Activated naive CD8-positive, alpha-beta T cell treated with anti-CD3 and anti-CD28 coated beads, Interleukin-2, amount 10 ng/mL, durations not matched to agents 7 days and 5 days (primary cell): ENCODE measurements at regions not wholly inside any gene's neighbourhood (a gene's known extent, or its start where the extent isn't known, plus 50 kb on each side); places are given as distances from the start of the nearest gene placed in this dataset.

Experiments
- ATAC-seq: fragments of 150-1000 bp; cut with Tn5 transposase; one replicate; pipeline ENCODE4 v1.10.0; 2021; ENCODE audit warnings: low read depth, moderate library complexity
- POLR2A ChIA-PET: fragments of 350-600 bp; sonication (Branson Sonifier 250); formaldehyde crosslinking; loops from one replicate; lab custom pipeline; 2021; ENCODE audit warnings: antibody characterized with exemption; lab: Charles Lee
- DNase-seq: peaks from one replicate; pipeline ENCODE4 v3.0.0; 2021
- H3K27ac Mint-ChIP-seq: one replicate; pipeline ENCODE4 v1.8.0; 2022; ENCODE audit warnings: mild to moderate bottlenecking, mixed read lengths
- H3K27me3 Mint-ChIP-seq: one replicate; pipeline ENCODE4 v1.8.0; 2022; ENCODE audit warnings: mild to moderate bottlenecking, moderate library complexity, mixed read lengths
- H3K36me3 Mint-ChIP-seq: one replicate; pipeline ENCODE4 v1.8.0; 2021; ENCODE audit warnings: mild to moderate bottlenecking, mixed read lengths
- H3K4me1 Mint-ChIP-seq: one replicate; pipeline ENCODE4 v1.8.0; 2021; ENCODE audit warnings: mixed read lengths
- H3K4me3 Mint-ChIP-seq: one replicate; pipeline ENCODE4 v1.8.0; 2022; ENCODE audit warnings: mild to moderate bottlenecking, moderate library complexity, mixed read lengths
- H3K9me3 Mint-ChIP-seq: one replicate; pipeline ENCODE4 v1.8.0; 2021; ENCODE audit warnings: mixed read lengths

DNA sequence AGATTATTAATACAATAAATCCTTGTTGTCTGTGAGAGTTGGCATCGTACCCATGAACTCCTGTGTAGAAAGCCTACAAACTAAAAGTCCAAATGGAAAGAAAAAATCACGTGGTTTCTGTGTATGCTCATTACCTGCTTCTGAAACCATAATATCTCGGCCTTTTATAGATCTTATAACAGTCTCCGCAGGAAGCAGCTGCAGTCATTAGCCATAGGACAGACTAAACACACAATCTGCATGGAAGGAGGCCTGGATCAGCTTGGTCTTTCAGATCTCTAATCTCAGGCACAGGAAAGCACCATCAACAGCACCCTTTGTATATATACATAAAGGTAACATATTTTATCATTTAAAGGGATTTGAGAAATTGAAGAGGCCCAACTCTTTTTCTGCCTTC is 508.9 kb upstream of the TCF4 start:
- Mint-ChIP-seq H3K4me3 (no peak overlapping the region), H3K27me3 (peaks cover 2% of the 10 kb centered on the region), H3K36me3 (no peaks in the 10 kb centered on the region), H3K27ac (no peak overlapping the region), H3K4me1 (no peaks in the 10 kb centered on the region), H3K9me3 (no peaks in the 10 kb centered on the region)
- no peak for ATAC-seq
- POLR2A ChIA-PET, result no interaction called here
- DNase-seq, result no peak

DNA sequence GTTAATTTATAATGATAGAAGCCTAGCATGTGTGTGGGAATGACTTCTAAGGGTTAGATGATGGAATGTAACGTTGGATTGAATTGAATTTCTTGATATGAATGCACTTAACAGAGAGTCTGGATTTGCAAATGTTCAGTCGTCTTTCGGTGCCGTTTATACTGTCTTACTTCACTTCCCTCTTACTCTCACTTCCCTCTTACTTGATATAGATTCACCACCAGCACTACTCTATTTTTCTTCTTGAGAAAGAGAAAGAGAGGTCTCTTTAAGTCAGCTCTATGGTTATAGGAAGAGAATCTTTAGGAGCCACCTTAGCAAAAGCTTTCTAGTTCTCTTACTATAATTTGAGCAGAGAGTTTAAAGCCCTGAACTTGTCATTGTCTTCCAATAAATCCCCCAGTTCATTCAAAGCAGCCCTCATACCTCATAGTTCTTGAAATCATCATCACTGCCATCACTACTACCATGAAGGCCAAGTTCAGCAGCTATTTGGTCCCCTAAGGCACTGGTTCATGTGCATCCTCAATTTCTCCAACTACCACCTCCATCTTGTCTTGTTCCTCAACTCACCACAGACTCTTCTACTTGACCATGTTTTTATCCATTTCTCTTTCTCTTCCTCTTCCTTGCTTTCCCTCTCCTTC is 501.7 kb upstream of the TCF4 start:
- POLR2A ChIA-PET, result no interaction called here
- Mint-ChIP-seq H3K4me3 (no peak overlapping the region), H3K9me3 (no peaks in the 10 kb centered on the region), H3K27me3 (peaks cover under 1% of the 10 kb centered on the region), H3K4me1 (no peaks in the 10 kb centered on the region), H3K36me3 (no peaks in the 10 kb centered on the region), H3K27ac (no peak overlapping the region)
- DNase-seq, result no peak
- no peak for ATAC-seq

DNA sequence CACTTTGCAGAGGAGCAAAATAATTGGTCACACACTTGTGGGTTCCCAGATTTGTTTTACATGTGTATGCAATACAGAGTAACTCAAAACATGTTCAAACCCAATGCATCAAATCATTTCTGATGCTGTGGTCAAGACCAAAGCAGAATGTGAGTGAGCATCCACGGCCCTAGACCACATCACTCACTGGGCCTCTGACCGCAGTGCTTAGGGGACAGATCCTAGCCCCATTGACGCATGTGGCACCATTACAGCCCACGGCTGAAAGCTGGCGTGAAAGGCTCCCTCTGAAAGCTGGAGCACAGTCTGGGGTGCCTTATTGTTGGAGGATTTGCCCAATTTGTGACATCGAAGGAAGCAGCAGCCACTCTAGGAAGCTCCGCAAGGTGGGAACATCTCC is 498.8 kb upstream of the TCF4 start:
- POLR2A ChIA-PET, result no interaction called here
- DNase-seq, result no peak
- no peaks in the 10 kb centered on the region for H3K4me1 Mint-ChIP-seq
- no peak for ATAC-seq
- no peaks in the 10 kb centered on the region for H3K9me3 Mint-ChIP-seq
- no peak overlapping the region for H3K27ac Mint-ChIP-seq
- no peaks in the 10 kb centered on the region for H3K36me3 Mint-ChIP-seq
- peaks cover 2% of the 10 kb centered on the region for H3K27me3 Mint-ChIP-seq
- no peak overlapping the region for H3K4me3 Mint-ChIP-seq

DNA sequence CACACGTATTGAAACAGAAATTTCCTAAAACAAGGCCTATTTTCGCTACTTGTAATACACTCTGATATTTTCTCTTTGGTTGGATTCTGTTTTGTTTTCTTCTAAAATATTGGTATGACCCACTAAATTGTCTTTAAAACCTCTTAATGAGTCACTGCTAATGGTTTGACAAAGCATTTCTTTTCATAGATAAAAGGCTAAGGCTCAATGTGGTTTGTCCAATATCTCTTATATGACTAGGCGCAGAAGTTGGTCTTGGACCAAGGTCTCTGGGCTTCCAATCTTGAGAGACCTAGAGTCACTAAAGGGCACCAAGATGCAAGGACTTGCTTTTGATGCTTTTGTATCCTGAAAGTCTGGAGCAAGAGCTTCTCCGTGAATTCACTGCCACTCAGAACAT is 498.2 kb upstream of the TCF4 start:
- Mint-ChIP-seq H3K9me3 (no peaks in the 10 kb centered on the region), H3K27me3 (peaks cover 2% of the 10 kb centered on the region), H3K27ac (no peak overlapping the region), H3K4me1 (no peaks in the 10 kb centered on the region), H3K36me3 (no peaks in the 10 kb centered on the region), H3K4me3 (no peak overlapping the region)
- DNase-seq, result no peak
- POLR2A ChIA-PET, result no interaction called here
- ATAC-seq, result no peak

DNA sequence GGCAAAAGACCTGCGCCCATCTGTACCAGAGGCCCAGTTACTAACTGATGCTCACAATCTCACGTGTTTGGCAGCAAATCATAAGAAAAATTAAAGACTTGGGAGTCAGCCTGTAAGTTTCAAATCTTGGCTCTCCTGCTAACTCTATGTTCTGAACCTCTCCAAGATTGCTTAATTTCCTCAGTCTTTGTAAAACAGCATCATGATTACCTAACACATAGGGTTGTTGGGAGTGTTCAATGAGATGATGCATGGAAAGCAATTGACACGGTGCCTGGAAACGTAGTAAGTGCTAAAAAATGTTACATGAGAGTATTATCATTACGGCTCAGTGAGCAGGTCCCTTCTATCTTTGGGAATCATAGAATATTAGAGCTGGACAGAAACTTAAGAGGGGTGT is 497.6 kb upstream of the TCF4 start:
- Mint-ChIP-seq H3K27ac (no peak overlapping the region), H3K9me3 (no peaks in the 10 kb centered on the region), H3K4me1 (no peaks in the 10 kb centered on the region), H3K36me3 (no peaks in the 10 kb centered on the region), H3K27me3 (peaks cover 2% of the 10 kb centered on the region), H3K4me3 (no peak overlapping the region)
- no peak for DNase-seq
- POLR2A ChIA-PET, result no interaction called here
- ATAC-seq, result no peak

DNA sequence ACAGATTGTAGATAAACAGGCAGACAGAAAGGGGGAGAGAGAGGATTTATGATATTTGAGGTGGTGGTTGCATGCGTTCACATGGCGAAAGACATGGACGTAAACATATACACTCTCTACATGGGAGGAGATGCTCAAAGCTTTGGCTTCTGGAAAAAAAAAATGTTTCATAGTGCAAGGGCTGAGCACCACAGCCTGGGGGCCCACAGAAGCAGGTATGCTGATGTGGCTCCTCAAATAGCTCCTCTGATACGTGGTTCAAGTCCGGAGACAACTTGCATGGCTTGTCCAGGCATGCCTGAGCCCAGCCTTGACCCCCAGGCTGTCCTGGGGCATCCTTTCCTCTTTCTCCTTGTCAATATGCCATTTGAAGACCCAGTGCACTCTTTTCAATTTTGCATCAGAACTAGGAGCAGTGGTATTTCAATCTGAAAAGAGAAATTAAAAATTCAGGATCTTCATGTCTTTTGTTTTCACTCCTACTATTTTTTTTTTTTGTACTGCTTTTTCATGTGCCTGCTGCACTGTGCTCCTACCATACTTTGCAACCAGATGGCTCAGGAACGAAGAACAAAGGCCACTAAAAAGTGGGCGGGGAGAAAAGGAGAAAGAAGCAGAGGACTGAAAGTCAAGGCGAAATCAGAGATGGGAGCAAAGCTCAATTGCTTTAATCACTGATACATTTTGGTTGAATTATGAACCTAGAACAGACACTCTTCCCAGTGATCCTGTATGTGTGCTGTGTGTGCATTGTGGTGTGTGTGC is 495.7 kb upstream of the TCF4 start:
- peaks cover 2% of the 10 kb centered on the region for H3K27me3 Mint-ChIP-seq
- no peaks in the 10 kb centered on the region for H3K4me1 Mint-ChIP-seq
- no peak for ATAC-seq
- no peaks in the 10 kb centered on the region for H3K9me3 Mint-ChIP-seq
- no peak overlapping the region for H3K4me3 Mint-ChIP-seq
- H3K36me3 Mint-ChIP-seq, result no peaks in the 10 kb centered on the region
- DNase-seq, result no peak
- H3K27ac Mint-ChIP-seq, result no peak overlapping the region
- POLR2A ChIA-PET, result no interaction called here

DNA sequence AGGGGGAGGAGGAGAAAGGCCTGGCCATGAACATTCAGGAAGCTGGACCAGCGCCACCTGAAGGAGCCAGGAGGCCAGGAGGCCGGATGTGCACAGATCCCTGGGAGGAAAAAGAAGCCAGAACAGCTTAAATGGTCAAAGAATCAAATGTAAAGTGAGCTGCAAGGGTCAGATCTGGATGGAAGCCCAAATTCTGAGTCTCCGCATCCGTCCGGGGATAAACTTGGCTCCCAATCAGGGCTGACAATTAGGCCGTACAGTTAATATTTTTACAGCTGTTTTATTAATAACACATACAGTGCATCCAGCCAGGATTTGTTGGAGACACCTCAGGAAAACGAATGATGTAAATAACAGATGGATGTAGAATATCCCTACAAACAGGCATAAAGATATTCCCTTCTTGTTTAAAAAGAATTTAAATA is 495.1 kb upstream of the TCF4 start:
- Mint-ChIP-seq H3K27ac (no peak overlapping the region), H3K9me3 (no peaks in the 10 kb centered on the region), H3K27me3 (peaks cover 2% of the 10 kb centered on the region), H3K4me3 (no peak overlapping the region), H3K4me1 (no peaks in the 10 kb centered on the region), H3K36me3 (no peaks in the 10 kb centered on the region)
- no peak for ATAC-seq
- POLR2A ChIA-PET, result no interaction called here
- DNase-seq, result no peak

DNA sequence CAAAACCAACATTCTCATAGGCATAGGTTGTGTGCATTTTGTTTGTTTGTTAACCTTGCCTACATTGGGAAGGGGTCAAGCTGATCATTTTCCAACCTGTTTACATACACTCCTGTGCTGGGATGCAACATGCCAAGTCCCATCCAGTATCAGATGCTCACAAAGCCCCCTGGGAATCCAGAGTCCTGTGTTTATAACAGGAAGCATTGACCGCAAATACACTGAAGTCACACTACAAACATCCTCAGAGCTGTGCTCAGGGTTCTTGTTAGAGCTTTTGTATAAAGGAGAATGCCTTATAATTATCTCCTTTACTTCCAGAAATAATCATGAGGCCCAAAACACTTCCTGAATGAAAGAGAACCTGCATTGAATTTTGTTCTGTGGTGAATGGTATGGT is 488.7 kb upstream of the TCF4 start:
- H3K9me3 Mint-ChIP-seq, result peaks cover 1% of the 10 kb centered on the region
- ATAC-seq (no peak), DNase-seq (no peak)

DNA sequence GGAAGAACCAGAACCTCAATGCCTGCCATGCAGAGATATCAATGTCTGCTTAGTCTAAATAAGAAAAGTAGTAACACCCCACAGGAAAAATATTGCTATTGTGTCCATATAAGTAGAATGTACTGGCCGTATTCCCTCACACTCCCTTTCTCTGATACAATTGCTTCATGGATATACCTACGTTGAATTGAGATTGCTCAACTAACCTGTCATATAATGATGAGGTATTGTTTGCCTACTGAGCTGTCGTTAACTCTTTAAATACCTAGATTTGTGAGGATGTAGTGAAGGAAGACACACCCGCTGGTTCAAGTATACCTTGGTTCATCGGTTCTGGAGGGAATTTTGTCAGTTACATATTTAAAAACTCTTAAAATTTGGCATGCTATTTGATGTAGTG is 480.7 kb upstream of the TCF4 start:
- ATAC-seq, result no peak
- H3K36me3 Mint-ChIP-seq, result no peaks in the 10 kb centered on the region

More for the DNA sequence above, 488.7 kb upstream of the TCF4 start:
- POLR2A ChIA-PET, result no interaction called here
- Mint-ChIP-seq H3K4me1 (no peaks in the 10 kb centered on the region), H3K4me3 (no peak overlapping the region), H3K27ac (no peak overlapping the region), H3K36me3 (no peaks in the 10 kb centered on the region), H3K27me3 (no peaks in the 10 kb centered on the region)

DNA sequence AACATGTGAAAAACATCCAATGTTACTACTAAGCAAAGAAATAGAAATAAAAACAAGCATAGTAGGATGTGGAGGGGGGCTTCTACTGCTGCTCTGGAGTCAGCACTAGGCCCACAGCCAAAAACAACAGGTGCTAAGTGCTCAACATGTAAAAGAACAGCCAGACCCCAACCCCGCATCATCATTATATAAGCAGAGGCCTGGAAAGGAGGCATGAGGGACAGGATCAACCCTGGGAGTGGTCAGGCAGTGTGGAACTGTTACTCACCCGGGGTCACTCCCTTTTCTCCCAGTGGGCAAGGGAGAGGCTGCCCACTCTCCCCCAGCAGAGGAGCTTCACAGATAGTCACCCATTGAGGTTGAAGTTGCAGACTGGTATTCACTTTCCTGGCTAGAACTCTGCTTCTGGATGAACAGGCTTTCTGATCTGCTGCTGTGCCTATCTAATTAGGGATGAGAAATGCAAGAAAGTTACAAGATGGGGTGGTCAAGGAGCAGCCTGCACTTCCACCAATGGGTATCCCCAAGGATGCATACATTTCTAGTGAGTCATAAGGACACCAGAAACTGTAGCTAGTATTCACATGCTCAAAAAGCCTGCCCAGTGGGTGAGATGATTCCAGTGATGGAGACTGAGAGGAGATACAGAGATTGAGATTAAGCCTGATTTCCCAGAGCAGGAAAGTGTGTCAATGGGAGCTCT is 480.1 kb upstream of the TCF4 start:
- DNase-seq, result no peak
- peaks cover 2% of the 10 kb centered on the region for H3K9me3 Mint-ChIP-seq
- H3K4me3 Mint-ChIP-seq, result no peak overlapping the region
- H3K4me1 Mint-ChIP-seq, result no peaks in the 10 kb centered on the region
- H3K27me3 Mint-ChIP-seq, result no peaks in the 10 kb centered on the region
- H3K36me3 Mint-ChIP-seq, result no peaks in the 10 kb centered on the region
- no peak for ATAC-seq
- H3K27ac Mint-ChIP-seq, result no peak overlapping the region
- POLR2A ChIA-PET, result no interaction called here

More for the DNA sequence above, 480.7 kb upstream of the TCF4 start:
- POLR2A ChIA-PET, result no interaction called here
- DNase-seq, result no peak
- Mint-ChIP-seq H3K27me3 (no peaks in the 10 kb centered on the region), H3K4me1 (no peaks in the 10 kb centered on the region), H3K27ac (no peak overlapping the region), H3K4me3 (no peak overlapping the region), H3K9me3 (peaks cover 2% of the 10 kb centered on the region)

DNA sequence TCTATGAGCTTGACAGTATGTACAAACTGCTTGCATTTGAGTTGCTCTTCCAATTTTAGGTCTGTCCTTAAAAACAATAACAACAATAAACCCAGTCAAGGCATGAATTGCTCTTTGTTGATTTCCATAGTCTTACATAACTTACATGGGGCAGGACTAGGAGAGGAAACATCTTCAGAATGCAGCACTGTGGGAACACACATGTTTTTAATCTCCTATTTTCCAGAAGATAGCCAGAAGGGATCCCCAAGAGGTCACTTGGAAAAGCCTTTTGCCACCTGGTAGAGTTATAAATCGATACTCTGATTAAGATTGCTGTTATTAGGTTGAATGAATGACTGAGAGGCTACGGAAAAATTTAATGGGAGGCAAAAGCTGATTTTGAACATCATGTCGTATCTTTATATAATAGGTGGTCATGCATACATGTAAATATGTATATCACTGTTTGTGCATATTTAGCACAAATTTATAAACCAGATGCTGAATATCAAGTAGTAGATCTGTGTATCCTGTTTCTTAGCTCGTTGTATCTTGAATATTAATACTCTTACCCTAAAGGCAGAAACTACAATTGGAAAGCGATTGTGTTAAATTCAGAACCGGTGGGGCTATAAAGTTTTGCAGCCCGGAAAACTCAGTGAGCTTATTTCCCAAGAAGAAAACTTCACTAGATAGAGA is 479.4 kb upstream of the TCF4 start:
- Mint-ChIP-seq H3K9me3 (peaks cover 2% of the 10 kb centered on the region), H3K4me1 (no peaks in the 10 kb centered on the region), H3K36me3 (no peaks in the 10 kb centered on the region), H3K4me3 (no peak overlapping the region), H3K27ac (no peak overlapping the region), H3K27me3 (no peaks in the 10 kb centered on the region)
- DNase-seq (no peak), ATAC-seq (no peak)
- POLR2A ChIA-PET, result no interaction called here

DNA sequence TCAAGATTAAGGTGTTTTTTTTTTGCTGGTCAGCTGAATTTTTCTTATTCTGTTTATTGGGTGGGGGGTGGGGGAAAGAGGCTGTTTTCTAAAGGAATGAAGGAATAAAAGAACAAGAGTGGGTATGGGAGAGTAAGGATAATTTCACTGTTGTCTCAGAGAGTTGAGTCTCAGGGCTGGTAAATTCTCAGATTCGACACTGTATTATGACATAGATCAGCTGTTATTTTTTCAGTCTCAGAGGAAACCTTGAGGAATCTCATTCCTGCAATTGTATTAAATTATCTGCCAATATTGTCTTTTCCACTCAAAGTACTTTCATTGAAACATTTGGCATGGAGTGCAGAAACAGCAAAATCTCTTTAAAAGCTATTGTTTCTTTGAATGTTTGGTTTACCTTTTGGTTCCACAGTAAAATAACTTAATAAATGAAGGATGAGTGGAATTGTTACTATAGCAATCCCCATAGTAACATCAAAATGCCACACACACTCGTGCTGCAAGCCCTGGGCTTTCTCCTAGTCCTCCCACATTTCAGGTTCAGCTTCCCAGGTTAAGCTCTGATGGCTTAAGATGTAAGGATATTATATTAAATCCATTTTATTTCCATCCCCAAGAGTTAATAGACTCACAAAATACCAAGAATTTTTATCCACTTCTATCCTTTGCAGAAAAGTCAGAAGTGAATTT is 478.7 kb upstream of the TCF4 start:
- POLR2A ChIA-PET, result no interaction called here
- H3K4me1 Mint-ChIP-seq, result no peaks in the 10 kb centered on the region
- H3K4me3 Mint-ChIP-seq, result no peak overlapping the region
- H3K27me3 Mint-ChIP-seq, result no peaks in the 10 kb centered on the region
- no peak overlapping the region for H3K27ac Mint-ChIP-seq
- no peak for DNase-seq
- no peaks in the 10 kb centered on the region for H3K36me3 Mint-ChIP-seq
- H3K9me3 Mint-ChIP-seq, result peaks cover 2% of the 10 kb centered on the region
- no peak for ATAC-seq

DNA sequence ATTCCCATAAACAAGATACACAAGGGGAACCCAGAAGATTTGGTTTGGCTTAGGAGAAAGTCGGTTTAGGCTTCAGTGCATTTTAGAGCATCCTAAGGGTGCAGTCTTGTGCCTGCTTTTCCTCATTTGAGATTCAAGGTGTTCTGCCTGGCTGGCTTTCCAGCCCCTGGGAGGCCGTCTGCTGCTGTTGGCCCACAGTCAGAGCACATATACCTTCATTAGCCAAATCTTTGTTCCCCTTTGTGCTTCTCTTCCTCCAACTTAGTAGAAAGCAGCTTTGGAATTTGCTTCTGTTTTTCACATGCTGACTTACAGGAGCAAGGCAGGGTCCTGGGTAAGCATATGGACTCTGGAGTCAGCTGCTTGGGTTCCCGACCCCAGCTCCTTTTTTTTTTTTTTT is 477.1 kb upstream of the TCF4 start:
- H3K4me3 Mint-ChIP-seq, result no peak overlapping the region
- POLR2A ChIA-PET, result no interaction called here
- H3K27me3 Mint-ChIP-seq, result no peaks in the 10 kb centered on the region
- H3K4me1 Mint-ChIP-seq, result no peaks in the 10 kb centered on the region
- H3K27ac Mint-ChIP-seq, result no peak overlapping the region
- DNase-seq (no peak), ATAC-seq (no peak)
- H3K9me3 Mint-ChIP-seq, result peaks cover 2% of the 10 kb centered on the region
- no peaks in the 10 kb centered on the region for H3K36me3 Mint-ChIP-seq
